Nephron progenitor cell (in vitro differentiated cells): ENCODE measurements at regions not wholly inside any gene's neighbourhood (a gene's known extent, or its start where the extent isn't known, plus 50 kb on each side); places are given as distances from the start of the nearest gene placed in this dataset.
A peak's percentile ranks its signal among the peaks of the same experiment; 100 is the strongest.

Experiments used
- DNase-seq: peaks from one replicate; pipeline ENCODE4 v3.0.0; 2021
- H3K27ac Mint-ChIP-seq: 2 replicates; pipeline ENCODE4 v1.8.0; 2021; ENCODE audit warnings: mild to moderate bottlenecking, moderate library complexity, mixed read lengths
- H3K27me3 Mint-ChIP-seq: 2 replicates; pipeline ENCODE4 v1.8.0; 2021; ENCODE audit warnings: mild to moderate bottlenecking, low read depth, mixed read lengths; ENCODE audit not compliant: poor library complexity
- H3K36me3 Mint-ChIP-seq: 2 replicates; pipeline ENCODE4 v1.8.0; 2021; ENCODE audit warnings: low read depth, mixed read lengths
- H3K4me1 Mint-ChIP-seq: 2 replicates; pipeline ENCODE4 v1.8.0; 2021; ENCODE audit warnings: mixed read lengths
- H3K4me3 Mint-ChIP-seq: 2 replicates; pipeline ENCODE4 v1.8.0; 2021; ENCODE audit warnings: mild to moderate bottlenecking, moderate library complexity, mixed read lengths
- H3K9me3 Mint-ChIP-seq: 2 replicates; pipeline ENCODE4 v1.8.0; 2021; ENCODE audit warnings: mild to moderate bottlenecking, moderate library complexity, mixed read lengths
- TF ChIP-seq, protein P1 (sequence below): fragments of 200-600 bp; sonication (generic); IDR thresholded peaks from 2 replicates; pipeline ENCODE4 v1.5.0; 2021; ENCODE audit warnings: antibody characterized with exemption

DNA sequence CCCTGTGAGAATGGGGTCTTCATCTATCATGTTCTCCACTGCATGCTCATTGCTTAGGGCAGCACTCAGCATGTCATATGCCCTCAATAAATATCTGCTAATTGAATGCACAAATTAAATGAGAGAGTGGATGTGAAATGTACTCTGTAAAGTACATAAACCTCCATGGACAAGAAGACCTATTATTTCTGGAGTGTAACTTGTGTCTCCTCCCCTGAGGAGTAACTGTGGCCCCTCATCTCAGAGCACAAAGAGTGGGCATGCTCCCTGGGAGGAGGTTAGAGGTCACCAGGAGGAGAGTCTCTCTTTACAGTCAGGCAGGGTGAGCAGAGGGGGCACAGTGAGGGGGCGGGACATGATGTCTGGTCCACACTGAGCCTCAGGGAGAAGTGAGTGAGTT is 313.6 kb upstream of the PODXL start:
- TF ChIP-seq, protein P1, sequence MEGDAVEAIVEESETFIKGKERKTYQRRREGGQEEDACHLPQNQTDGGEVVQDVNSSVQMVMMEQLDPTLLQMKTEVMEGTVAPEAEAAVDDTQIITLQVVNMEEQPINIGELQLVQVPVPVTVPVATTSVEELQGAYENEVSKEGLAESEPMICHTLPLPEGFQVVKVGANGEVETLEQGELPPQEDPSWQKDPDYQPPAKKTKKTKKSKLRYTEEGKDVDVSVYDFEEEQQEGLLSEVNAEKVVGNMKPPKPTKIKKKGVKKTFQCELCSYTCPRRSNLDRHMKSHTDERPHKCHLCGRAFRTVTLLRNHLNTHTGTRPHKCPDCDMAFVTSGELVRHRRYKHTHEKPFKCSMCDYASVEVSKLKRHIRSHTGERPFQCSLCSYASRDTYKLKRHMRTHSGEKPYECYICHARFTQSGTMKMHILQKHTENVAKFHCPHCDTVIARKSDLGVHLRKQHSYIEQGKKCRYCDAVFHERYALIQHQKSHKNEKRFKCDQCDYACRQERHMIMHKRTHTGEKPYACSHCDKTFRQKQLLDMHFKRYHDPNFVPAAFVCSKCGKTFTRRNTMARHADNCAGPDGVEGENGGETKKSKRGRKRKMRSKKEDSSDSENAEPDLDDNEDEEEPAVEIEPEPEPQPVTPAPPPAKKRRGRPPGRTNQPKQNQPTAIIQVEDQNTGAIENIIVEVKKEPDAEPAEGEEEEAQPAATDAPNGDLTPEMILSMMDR = no peak
- no peak for DNase-seq
- Mint-ChIP-seq H3K4me1 (peaks cover 11% of the 10 kb centered on the region), H3K27me3 (peaks cover 57% of the 10 kb centered on the region), H3K9me3 (peaks cover 5% of the 10 kb centered on the region), H3K27ac (peak overlapping the region; percentile 8), H3K36me3 (no peaks in the 10 kb centered on the region), H3K4me3 (no peak overlapping the region)

DNA sequence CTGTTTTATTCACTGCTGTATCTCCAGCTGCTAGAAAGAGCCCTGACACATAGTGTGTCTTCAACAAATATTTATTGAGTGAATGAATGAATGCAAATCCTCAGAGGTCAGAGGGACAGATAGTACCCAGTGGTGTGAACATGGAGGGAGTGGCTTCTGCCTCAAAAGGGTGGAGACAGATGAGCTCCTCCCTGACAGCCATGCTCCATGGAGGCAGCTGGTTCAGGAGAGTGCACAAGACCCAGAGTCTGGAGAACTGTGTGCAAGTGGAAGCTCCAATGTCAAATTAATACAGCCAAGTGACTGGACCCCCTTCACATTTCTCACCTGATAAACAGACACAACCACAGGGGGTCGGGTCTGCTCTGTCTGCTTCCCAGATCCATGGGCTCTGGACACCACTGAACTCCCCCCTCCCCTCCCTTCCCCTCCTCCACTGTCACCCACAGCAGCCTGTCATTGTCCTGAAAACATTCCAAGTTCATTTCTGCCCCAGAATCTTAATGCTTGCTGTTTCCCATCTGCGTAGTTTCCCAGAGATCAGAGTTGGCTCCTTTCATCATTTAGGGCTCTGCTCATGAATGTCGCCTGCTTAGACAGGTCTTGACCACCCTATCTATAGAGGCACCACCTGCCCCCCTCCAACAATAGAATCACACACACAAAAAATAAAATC is 312.9 kb upstream of the PODXL start:
- TF ChIP-seq, protein P1 = no peak
- Mint-ChIP-seq H3K4me1 (peaks cover 11% of the 10 kb centered on the region), H3K27me3 (peaks cover 54% of the 10 kb centered on the region), H3K9me3 (peaks cover 5% of the 10 kb centered on the region), H3K4me3 (no peak overlapping the region), H3K27ac (no peak overlapping the region), H3K36me3 (no peaks in the 10 kb centered on the region)
- no peak for DNase-seq

DNA sequence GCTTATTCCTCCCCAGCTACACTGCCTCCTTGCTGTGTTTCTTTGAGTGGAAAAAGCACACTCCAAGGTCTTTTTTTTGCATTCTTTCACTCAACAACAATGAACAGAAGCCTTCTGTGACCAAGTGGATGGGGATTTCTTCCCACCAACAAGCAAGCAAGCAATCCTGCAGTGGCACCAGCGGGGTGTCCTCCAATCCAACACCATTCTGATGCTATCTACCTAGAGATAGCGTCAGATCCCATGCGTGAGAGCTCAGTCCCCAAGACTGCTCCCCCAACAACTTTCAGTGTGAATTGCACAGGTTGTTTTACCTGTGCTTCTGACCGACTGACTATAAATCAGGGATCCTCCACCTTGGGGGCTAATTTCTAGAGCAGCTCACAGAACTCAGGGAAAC is 311.0 kb upstream of the PODXL start:
- peaks cover 47% of the 10 kb centered on the region for H3K27me3 Mint-ChIP-seq
- no peak for DNase-seq
- no peak overlapping the region for H3K27ac Mint-ChIP-seq
- TF ChIP-seq, protein P1 = no peak
- no peak overlapping the region for H3K4me3 Mint-ChIP-seq
- peaks cover 11% of the 10 kb centered on the region for H3K4me1 Mint-ChIP-seq
- H3K9me3 Mint-ChIP-seq = peaks cover 5% of the 10 kb centered on the region
- no peaks in the 10 kb centered on the region for H3K36me3 Mint-ChIP-seq

DNA sequence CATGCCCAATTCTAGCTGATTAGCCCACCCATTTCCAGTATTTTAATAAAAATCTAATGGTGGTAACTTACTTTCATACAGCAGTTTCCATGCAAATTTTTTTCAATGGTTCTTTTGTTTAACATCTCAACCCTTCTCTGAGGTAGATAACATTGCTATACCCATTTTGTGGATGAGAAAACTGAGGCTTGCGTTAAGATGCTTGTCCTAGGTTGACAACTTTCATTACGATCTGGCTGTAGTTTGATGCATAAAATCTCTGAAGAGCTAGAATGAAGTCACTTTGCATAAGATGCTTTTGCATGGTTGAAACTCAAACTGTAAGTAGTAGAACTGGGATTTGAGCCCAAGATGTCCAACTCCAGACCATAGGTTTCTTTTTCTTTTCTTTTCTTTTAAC is 309.5 kb upstream of the PODXL start:
- peaks cover 11% of the 10 kb centered on the region for H3K4me1 Mint-ChIP-seq
- no peak for DNase-seq
- no peak overlapping the region for H3K4me3 Mint-ChIP-seq
- no peak overlapping the region for H3K27ac Mint-ChIP-seq
- H3K36me3 Mint-ChIP-seq = no peaks in the 10 kb centered on the region
- TF ChIP-seq, protein P1 = no peak
- no peaks in the 10 kb centered on the region for H3K9me3 Mint-ChIP-seq
- H3K27me3 Mint-ChIP-seq = peaks cover 49% of the 10 kb centered on the region

DNA sequence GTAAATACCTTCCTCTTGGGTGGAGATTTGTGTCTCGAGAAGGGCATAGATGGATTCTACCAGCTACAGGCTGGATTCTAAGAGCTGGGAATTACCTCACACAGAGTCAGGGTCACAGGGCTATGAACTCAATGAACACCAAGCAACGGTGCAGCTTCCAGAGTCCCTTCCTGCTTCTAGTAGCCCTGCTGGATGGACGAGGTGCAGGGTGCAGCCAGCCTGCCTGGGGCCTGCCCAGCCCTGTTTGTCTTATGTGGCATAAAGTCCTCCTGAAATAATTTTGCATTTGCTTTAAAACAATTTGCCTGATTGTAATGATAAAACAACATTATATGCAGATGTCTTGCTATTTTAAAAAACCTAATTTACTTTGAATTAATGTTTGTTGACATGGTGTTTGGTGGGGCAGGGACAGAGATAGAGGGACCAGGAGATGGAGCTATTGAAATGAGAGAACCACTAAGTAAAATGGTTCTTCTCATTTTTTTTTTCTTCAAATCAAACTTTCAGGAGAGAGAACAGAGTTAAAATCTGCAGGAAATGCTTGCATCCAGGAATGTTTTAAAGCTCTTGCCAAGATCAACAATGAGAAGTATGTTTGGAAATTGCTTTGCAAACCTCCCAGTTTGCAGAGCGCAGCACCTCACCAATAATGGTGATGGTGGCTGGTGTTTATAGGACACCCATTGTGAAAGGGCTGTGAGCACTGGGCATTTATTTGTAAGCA is 305.4 kb upstream of the PODXL start:
- H3K27ac Mint-ChIP-seq = no peak overlapping the region
- no peaks in the 10 kb centered on the region for H3K36me3 Mint-ChIP-seq

More for the DNA sequence above, 305.4 kb upstream of the PODXL start:
- TF ChIP-seq, protein P1 = no peak
- Mint-ChIP-seq H3K4me3 (no peak overlapping the region), H3K27me3 (peaks cover 23% of the 10 kb centered on the region), H3K4me1 (no peaks in the 10 kb centered on the region), H3K9me3 (no peaks in the 10 kb centered on the region)
- no peak for DNase-seq
